H1 (cell line): ENCODE measurements at regions not wholly inside any gene's neighbourhood (a gene's known extent, or its start where the extent isn't known, plus 50 kb on each side); places are given as distances from the start of the nearest gene placed in this dataset.

Experiments
- CTCF ChIA-PET: fragments of 300-600 bp; sonication (Branson Sonifier 250); formaldehyde crosslinking; loops from one replicate; lab custom pipeline; 2021; ENCODE audit not compliant: partially characterized antibody; lab: Charles Lee
- POLR2A ChIA-PET: fragments of 300-600 bp; sonication (Branson Sonifier 250); formaldehyde crosslinking; loops from one replicate; lab custom pipeline; 2021; ENCODE audit warnings: inconsistent platforms; ENCODE audit not compliant: partially characterized antibody; lab: Charles Lee
- DNase-seq, 2 experiments: peaks; one replicate each; pipeline versions ENCODE4 v3.0.0 to v3.0.0-alpha.2; 2010 to 2022; ENCODE audit warnings: low spot score in 2 of 2, low read depth in 1 of 2, mixed read lengths in 1 of 2
- FAIRE-seq: peaks from 2 replicates; lab custom pipeline; 2011; peaks lifted over from hg19 to GRCh38; lab: Jason Lieb, UNC
- H2AFZ ChIP-seq: 2 replicates; pipeline ENCODE4 v1.8.1; 2012; ENCODE audit warnings: low read length, inconsistent platforms
- H2AK5ac ChIP-seq: 2 replicates; pipeline ENCODE4 v1.6.1; 2013; ENCODE audit warnings: low read depth, low read length
- H2BK120ac ChIP-seq: replicated peaks from 2 replicates; pipeline ENCODE3; 2013; ENCODE audit warnings: low read depth, low read length, inconsistent platforms
- H2BK12ac ChIP-seq: 2 replicates; pipeline ENCODE4 v1.6.1; 2013; ENCODE audit warnings: low read depth, low read length
- H2BK15ac ChIP-seq: 2 replicates; pipeline ENCODE4 v1.6.1; 2013; ENCODE audit warnings: low read length
- H2BK20ac ChIP-seq: 2 replicates; pipeline ENCODE4 v1.6.1; 2013; ENCODE audit warnings: low read length
- H2BK5ac ChIP-seq: 2 replicates; pipeline ENCODE4 v1.6.1; 2013; ENCODE audit warnings: low read depth, low read length
- H3K14ac ChIP-seq: 2 replicates; pipeline ENCODE4 v1.6.1; 2013; ENCODE audit warnings: inconsistent platforms; ENCODE audit not compliant: insufficient read length
- H3K18ac ChIP-seq: 2 replicates; pipeline ENCODE4 v1.6.1; 2013; ENCODE audit warnings: low read length; ENCODE audit errors: extremely low read depth
- H3K23ac ChIP-seq: 2 replicates; pipeline ENCODE4 v1.6.1; 2013; ENCODE audit warnings: inconsistent platforms; ENCODE audit not compliant: insufficient read length
- H3K23me2 ChIP-seq: 2 replicates; pipeline ENCODE4 v1.6.1; 2013; ENCODE audit warnings: low read depth, low read length
- H3K27ac ChIP-seq: 2 replicates; pipeline ENCODE4 v1.6.1; 2011; ENCODE audit warnings: low read depth, low read length, inconsistent platforms
- H3K27me3 ChIP-seq, 4 experiments: replicated peaks in 1 of 4; 1 replicate in 1 of 4; 2 replicates in 3 of 4; pipeline versions ENCODE4 v1.6.1 to v1.8.1; 2011 to 2013; ENCODE audit warnings: low read length in 3 of 4, mild to moderate bottlenecking in 3 of 4, inconsistent platforms in 2 of 4, mixed read lengths in 2 of 4, moderate library complexity in 1 of 4; ENCODE audit not compliant: control insufficient read depth in 3 of 4, insufficient read depth in 3 of 4; ENCODE audit errors: extremely low read depth in 1 of 4
- H3K36me3 ChIP-seq, 4 experiments: 2 replicates each; pipeline versions ENCODE4 v1.6.1 to v1.8.1; 2011 to 2013; ENCODE audit warnings: mild to moderate bottlenecking in 4 of 4, low read length in 3 of 4, moderate library complexity in 2 of 4, control low read depth in 1 of 4, inconsistent platforms in 1 of 4; ENCODE audit not compliant: insufficient read depth in 4 of 4, control insufficient read depth in 2 of 4
- H3K4ac ChIP-seq: replicated peaks from 2 replicates; pipeline ENCODE3; 2013; ENCODE audit warnings: low read length, low read depth, mixed read lengths, inconsistent platforms; ENCODE audit not compliant: insufficient read length
- H3K4me1 ChIP-seq, 4 experiments: replicated peaks in 1 of 4; 1 replicate in 1 of 4; 2 replicates in 3 of 4; pipeline versions ENCODE4 v1.6.1 to v1.8.1; 2011 to 2013; ENCODE audit warnings: low read length in 3 of 4, inconsistent platforms in 2 of 4, mixed read lengths in 1 of 4; ENCODE audit not compliant: insufficient read depth in 4 of 4, control insufficient read depth in 3 of 4
- H3K4me2 ChIP-seq, 2 experiments: 2 replicates each; pipeline versions ENCODE4 v1.6.1 to v1.8.1; 2011 to 2013; ENCODE audit warnings: low read depth in 2 of 2, low read length in 2 of 2, control low read depth in 1 of 2, inconsistent platforms in 1 of 2, mild to moderate bottlenecking in 1 of 2; ENCODE audit not compliant: insufficient read depth in 1 of 2
- H3K4me3 ChIP-seq, 4 experiments: fragments of 200-600, 300-600 bp in 1 of 4; sonication (generic), shearing (Covaris generic), sonication (Bioruptor Twin) in 1 of 4; 2 replicates each; pipeline versions ENCODE4 v1.5.1 to v1.8.1; 2011 to 2016; ENCODE audit warnings: low read length in 4 of 4, low read depth in 3 of 4, control low read depth in 2 of 4, inconsistent platforms in 2 of 4, mild to moderate bottlenecking in 2 of 4, mixed read lengths in 1 of 4, moderate library complexity in 1 of 4; ENCODE audit not compliant: insufficient read depth in 2 of 4; ENCODE audit errors: extremely low read depth in 1 of 4
- H3K56ac ChIP-seq: replicated peaks from 2 replicates; pipeline ENCODE3; 2013; ENCODE audit warnings: low read depth, mild to moderate bottlenecking, mixed read lengths, low read length, inconsistent platforms; ENCODE audit not compliant: insufficient read length
- H3K79me1 ChIP-seq: 2 replicates; pipeline ENCODE4 v1.6.1; 2013; ENCODE audit warnings: low read depth, low read length, control low read depth
- H3K79me2 ChIP-seq, 2 experiments: 2 replicates each; pipeline versions ENCODE4 v1.6.1 to v1.8.1; 2012 to 2013; ENCODE audit warnings: low read length in 2 of 2, mild to moderate bottlenecking in 2 of 2, inconsistent platforms in 1 of 2; ENCODE audit not compliant: insufficient read depth in 2 of 2, control insufficient read depth in 1 of 2
- H3K9ac ChIP-seq, 4 experiments: replicated peaks in 1 of 4; 1 replicate in 1 of 4; 2 replicates in 3 of 4; pipeline versions ENCODE4 v1.6.1 to v1.8.1; 2011 to 2013; ENCODE audit warnings: low read depth in 3 of 4, low read length in 3 of 4, control low read depth in 2 of 4, mild to moderate bottlenecking in 2 of 4, moderate library complexity in 2 of 4, inconsistent platforms in 1 of 4; ENCODE audit errors: extremely low read depth in 1 of 4
- H3K9me3 ChIP-seq, 2 experiments: 2 replicates each; pipeline versions ENCODE4 v1.6.1 to v1.8.1; 2012 to 2013; ENCODE audit warnings: mild to moderate bottlenecking in 2 of 2, moderate library complexity in 2 of 2, control low read depth in 1 of 2, inconsistent platforms in 1 of 2, low read depth in 1 of 2, low read length in 1 of 2, mixed read lengths in 1 of 2; ENCODE audit not compliant: insufficient read depth in 2 of 2
- H4K20me1 ChIP-seq, 2 experiments: replicated peaks in 1 of 2; 2 replicates each; pipeline versions ENCODE3 to v1.8.1; 2011 to 2013; ENCODE audit warnings: inconsistent platforms in 2 of 2, low read length in 2 of 2, mild to moderate bottlenecking in 1 of 2; ENCODE audit not compliant: insufficient read depth in 2 of 2, control insufficient read depth in 1 of 2
- H4K5ac ChIP-seq: 2 replicates; pipeline ENCODE4 v1.6.1; 2013; ENCODE audit warnings: low read length, low read depth, mixed read lengths, inconsistent platforms; ENCODE audit not compliant: insufficient read length
- H4K8ac ChIP-seq: 2 replicates; pipeline ENCODE4 v1.8.0; 2013; ENCODE audit warnings: mild to moderate bottlenecking, moderate library complexity, low read length, inconsistent platforms; ENCODE audit not compliant: insufficient read depth; ENCODE audit errors: extremely low read depth
- H4K91ac ChIP-seq: replicated peaks from 2 replicates; pipeline ENCODE3; 2013; ENCODE audit warnings: low read length, mixed read lengths, inconsistent platforms; ENCODE audit not compliant: insufficient read length
- BACH1 ChIP-seq: IDR thresholded peaks from 2 replicates; pipeline ENCODE4 v1.6.1; 2012; ENCODE audit warnings: low read length, improper control_type of control experiment
- BCL11A ChIP-seq, 2 experiments: IDR thresholded peaks; one replicate each; pipeline ENCODE4 v1.6.1; 2011; ENCODE audit warnings: low read depth in 2 of 2, low read length in 2 of 2, mild to moderate bottlenecking in 2 of 2
- CHD2 ChIP-seq: IDR thresholded peaks from 2 replicates; pipeline ENCODE4 v1.6.1; 2012; ENCODE audit warnings: low read length, improper control_type of control experiment
- CTBP2 ChIP-seq: IDR thresholded peaks from 2 replicates; pipeline ENCODE4 v1.7.0; 2011; ENCODE audit warnings: borderline replicate concordance, mild to moderate bottlenecking, moderate library complexity, mixed read lengths, low read length; ENCODE audit not compliant: insufficient read depth, insufficient read length
- RFX5 ChIP-seq: IDR thresholded peaks from 2 replicates; pipeline ENCODE4 v1.6.1; 2011; ENCODE audit warnings: low read depth, low read length, improper control_type of control experiment, borderline replicate concordance
- SIN3A ChIP-seq, 2 experiments: IDR thresholded peaks in 1 of 2; conservative IDR thresholded peaks in 1 of 2; 2 replicates each; pipeline ENCODE4 v1.6.1; 2011 to 2012; ENCODE audit warnings: low read length in 2 of 2, improper control_type of control experiment in 1 of 2, low read depth in 1 of 2, mild to moderate bottlenecking in 1 of 2
- SP1 ChIP-seq: IDR thresholded peaks from 2 replicates; pipeline ENCODE4 v1.6.1; 2011; ENCODE audit warnings: low read depth, low read length
- SP4 ChIP-seq: IDR thresholded peaks from 2 replicates; pipeline ENCODE4 v1.6.1; 2012; ENCODE audit warnings: low read length, inconsistent platforms
- TAF1 ChIP-seq: IDR thresholded peaks from 2 replicates; pipeline ENCODE4 v1.6.1; 2011; ENCODE audit warnings: mild to moderate bottlenecking, low read depth, low read length
- WGBS, 2 experiments: shearing (Covaris generic) in 1 of 2; methylation state at CpG; one replicate each; pipeline versions ENCODE4 v1.1.6 to v1.1.7; 2013 to 2015; ENCODE audit warnings: low lambda C conversion rate in 2 of 2, mixed read lengths in 2 of 2, inconsistent platforms in 1 of 2, low coverage in 1 of 2, missing lambda C conversion rate in 1 of 2; ENCODE audit not compliant: insufficient replicate concordance in 2 of 2, insufficient coverage in 1 of 2, insufficient read length in 1 of 2; ENCODE audit errors: extremely low coverage in 1 of 2, missing lambda C conversion rate in 1 of 2; 5-methylcytosine and 5-hydroxymethylcytosine counted together

DNA sequence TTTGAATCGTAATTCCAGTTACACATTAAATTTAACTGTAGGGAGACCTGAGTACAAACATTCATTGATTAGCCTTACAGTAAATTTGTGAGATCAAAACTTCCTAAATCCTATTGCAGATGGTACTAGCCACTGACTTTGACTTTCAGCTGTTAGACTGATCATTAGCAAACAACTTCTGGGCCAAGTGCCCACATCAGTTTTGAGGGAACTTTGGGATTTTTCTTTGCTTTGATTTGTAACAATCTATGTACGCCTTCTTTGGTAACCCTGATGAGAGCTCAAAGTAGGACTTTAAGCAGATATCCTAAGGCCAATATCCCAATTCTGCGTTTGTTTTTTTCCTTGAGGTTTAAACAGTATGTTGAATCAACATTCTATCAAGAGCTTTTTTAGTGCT, 131.5 kb downstream of the DLEU7 start:
- no peaks in the 10 kb centered on the region for H3K79me2 ChIP-seq
- no peak overlapping the region for H3K23ac ChIP-seq
- FAIRE-seq (no peak), DNase-seq (no peak)
- H3K23me2 ChIP-seq, result no peaks in the 10 kb centered on the region
- H3K36me3 ChIP-seq, result no peaks in the 10 kb centered on the region
- H3K4me1 ChIP-seq, result no peaks in the 10 kb centered on the region
- H3K14ac ChIP-seq, result no peak overlapping the region
- H4K20me1 ChIP-seq, result no peaks in the 10 kb centered on the region
- WGBS, 2 experiments, result 93% methylated on average over 3 of the region's 3 CpGs; no CpG with 5 or more reads in 1 of the 2 experiments
- H2BK20ac ChIP-seq, result no peak overlapping the region
- no peak overlapping the region for H4K91ac ChIP-seq
- H2AK5ac ChIP-seq, result no peak overlapping the region
- H3K27ac ChIP-seq, result no peak overlapping the region
- H3K9me3 ChIP-seq, result no peaks in the 10 kb centered on the region
- no peak overlapping the region for H2AFZ ChIP-seq
- no peak overlapping the region for H3K9ac ChIP-seq
- H3K79me1 ChIP-seq, result no peaks in the 10 kb centered on the region
- no peak overlapping the region for H3K18ac ChIP-seq
- H3K4ac ChIP-seq, result no peak overlapping the region
- H3K56ac ChIP-seq, result no peak overlapping the region
- no peak overlapping the region for H2BK15ac ChIP-seq
- H2BK12ac ChIP-seq, result no peak overlapping the region
- H3K4me2 ChIP-seq, result no peak overlapping the region
- H2BK120ac ChIP-seq, result no peak overlapping the region
- no peak overlapping the region for H4K5ac ChIP-seq
- no peak overlapping the region for H2BK5ac ChIP-seq
- CTCF ChIA-PET, result interaction anchor here (1.1 kb wide), 1 partner anchor 263 kb away, joined by 3 read pairs; no protein-coding TSS in a partner anchor
- POLR2A ChIA-PET, result no interaction called here
- no peak overlapping the region for H4K8ac ChIP-seq
- no peaks in the 10 kb centered on the region for H3K27me3 ChIP-seq
- no peak overlapping the region for H3K4me3 ChIP-seq
- TF ChIP-seq SIN3A (conservative IDR thresholded peaks at IDR 0.05 in 1 of 2, IDR thresholded peaks at IDR 0.05 in 1 of 2; ENCODE audit: low read depth in 1 of 2, low read length in 2 of 2) (no peak), BCL11A (IDR thresholded peaks at IDR 0.05; ENCODE audit: low read depth in 2 of 2, low read length in 2 of 2) (no peak), CTBP2 (no peak), RFX5 (no peak), BACH1 (no peak), SP4 (no peak), CHD2 (no peak), SP1 (no peak), TAF1 (no peak)
